GM21367 (cell line): ENCODE measurements at regions not wholly inside any gene's neighbourhood (a gene's known extent, or its start where the extent isn't known, plus 50 kb on each side); places are given as distances from the start of the nearest gene placed in this dataset.
"Not testable (repeated sequence)": the region's sequence is repeated elsewhere in the genome, so short reads cannot be mapped to it uniquely, and the experiment has no call there.

Experiments
- ATAC-seq: cut with Tn5 transposase; IDR thresholded peaks from one replicate; pipeline ENCODE4 v1.9.1; 2021; ENCODE audit not compliant: unreplicated experiment

DNA sequence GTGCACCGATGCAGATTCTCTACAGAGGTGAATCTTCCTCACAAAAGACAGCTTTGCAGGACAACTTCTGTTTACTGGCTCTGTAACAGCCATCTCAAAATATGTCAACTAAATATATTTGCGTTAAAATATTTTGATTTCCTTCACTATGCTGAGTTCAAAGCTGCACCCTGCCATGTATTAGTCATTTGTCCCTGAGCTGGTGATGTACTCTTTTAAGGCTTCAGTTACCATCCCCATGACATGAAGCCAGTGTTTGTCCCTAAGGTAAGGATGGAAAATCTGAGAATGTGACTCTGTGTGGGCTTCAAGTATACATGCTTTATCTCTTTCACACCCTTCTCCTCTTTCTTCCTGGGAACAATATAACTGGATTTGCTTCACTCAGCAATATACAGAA, 70.2 kb upstream of the BTG3 start:
- ATAC-seq = no peak

DNA sequence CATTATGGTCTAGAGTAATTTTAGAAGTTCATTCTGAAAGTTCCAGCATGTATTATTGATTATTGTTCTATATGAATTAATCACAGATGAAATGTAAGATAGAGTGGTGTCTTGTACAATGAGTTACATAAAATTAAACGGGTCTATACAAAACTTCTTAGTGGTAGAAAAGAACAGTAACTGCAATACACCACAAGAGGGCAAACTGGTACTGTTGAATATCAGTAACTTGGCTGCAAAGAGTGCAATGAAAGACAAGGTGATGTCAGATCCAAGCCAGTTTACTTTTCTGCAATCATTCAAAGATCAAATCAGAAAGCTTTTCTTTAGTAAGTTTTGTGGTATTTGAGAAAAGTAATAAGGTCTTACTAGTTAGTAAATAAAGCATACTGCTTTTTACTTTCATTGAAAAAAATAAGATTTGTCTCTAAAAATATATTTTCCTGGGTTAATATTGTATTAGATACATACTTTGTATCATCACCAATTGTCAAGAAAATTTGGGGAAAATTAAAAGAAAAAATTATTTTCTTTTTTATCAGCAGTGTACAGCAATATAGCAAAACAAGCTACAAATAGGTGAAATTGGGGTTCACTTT, 66.4 kb upstream of the BTG3 start:
- ATAC-seq = peak; percentile 94

DNA sequence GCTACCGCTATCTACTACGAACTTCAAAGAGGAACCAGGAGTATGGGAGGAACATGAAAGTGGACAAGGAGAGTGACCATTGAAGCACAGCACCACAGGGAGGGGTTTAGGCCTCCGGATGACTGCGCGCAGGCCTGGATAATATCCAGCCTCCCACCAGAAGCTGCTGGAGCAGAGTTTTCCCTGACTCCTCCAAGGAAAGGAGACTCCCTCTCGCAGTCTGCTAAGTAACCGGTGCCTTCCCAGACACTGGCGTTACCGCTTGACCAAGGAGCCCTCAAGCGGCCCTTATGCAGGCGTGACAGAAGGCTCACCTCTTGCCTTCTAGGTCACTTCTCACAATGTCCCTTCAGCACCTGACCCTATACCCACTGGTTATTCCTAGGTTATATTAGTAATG, 64.2 kb upstream of the BTG3 start:
- ATAC-seq = not testable (repeated sequence)

DNA sequence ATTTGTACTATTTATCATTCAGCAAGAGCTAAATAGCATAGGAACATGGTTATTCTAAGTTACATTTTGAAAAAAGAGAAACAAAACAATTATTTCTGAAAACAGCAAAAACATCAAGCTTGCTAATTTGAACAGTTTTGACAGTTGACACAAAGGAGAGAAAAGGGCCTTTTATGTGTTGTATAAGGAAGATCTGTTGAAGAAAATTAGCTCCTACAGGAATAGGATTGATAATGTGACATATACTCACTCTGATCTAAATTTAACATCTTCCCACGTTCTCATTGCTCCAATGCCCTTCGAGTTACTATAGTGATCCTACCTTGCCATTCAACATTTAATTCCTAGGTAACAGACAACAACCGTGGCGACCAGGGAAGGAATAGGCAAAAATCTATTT, 61.4 kb upstream of the BTG3 start:
- ATAC-seq = no peak

DNA sequence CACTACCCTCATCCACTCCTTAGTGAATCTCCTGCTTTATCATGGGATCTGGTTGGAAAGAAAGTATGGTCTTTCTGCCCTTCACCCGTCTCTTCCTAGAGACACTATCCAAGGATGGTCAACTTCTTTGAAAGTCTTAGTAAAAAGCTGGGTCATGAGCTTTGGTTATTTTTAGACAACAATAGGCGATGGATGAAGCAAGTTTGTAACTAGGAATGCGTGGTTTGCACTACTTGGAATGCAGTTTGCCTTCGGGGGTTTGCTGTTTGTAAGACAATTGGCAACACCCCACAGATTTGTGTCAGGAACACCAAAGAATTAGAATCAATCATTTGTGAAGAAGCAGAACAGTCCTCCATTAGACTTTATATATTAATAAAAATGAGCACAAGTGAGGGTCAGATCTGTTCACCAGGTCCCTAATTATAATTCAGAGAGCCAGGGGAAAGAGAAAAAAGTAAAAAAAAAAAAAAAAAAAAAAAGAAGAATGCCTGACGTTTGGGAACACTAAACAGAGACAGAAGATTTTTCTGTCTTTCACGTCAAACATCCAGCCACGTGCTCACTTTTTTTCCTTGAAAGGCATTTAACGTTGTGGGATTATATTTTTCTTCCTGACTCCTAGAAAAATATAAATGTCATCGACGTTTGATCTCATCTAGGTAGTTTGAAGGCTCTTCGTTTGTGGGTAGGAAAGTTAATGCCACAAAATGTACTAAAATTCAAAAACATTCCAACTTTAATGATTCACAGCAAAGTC, 60.7 kb upstream of the BTG3 start:
- ATAC-seq = no peak

DNA sequence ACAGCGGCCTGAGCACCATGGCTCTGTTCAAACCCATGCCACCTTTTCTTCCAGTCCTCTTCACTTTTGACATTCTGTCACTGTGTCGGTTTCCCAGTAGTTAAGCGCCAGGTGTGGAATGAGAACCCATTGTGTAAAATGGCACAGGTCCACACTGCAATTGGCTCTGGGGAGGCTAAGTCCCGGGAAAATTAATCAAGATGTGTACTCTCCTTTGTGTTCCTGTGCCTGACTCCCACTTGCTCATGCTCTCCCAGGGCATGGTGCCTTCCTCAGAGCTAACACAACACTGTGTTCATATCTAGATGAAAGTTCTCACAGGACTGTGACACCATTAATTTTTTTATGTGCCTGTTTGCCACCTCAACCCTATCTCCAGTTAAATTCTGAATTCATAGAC, 59.0 kb upstream of the BTG3 start:
- ATAC-seq = no peak

DNA sequence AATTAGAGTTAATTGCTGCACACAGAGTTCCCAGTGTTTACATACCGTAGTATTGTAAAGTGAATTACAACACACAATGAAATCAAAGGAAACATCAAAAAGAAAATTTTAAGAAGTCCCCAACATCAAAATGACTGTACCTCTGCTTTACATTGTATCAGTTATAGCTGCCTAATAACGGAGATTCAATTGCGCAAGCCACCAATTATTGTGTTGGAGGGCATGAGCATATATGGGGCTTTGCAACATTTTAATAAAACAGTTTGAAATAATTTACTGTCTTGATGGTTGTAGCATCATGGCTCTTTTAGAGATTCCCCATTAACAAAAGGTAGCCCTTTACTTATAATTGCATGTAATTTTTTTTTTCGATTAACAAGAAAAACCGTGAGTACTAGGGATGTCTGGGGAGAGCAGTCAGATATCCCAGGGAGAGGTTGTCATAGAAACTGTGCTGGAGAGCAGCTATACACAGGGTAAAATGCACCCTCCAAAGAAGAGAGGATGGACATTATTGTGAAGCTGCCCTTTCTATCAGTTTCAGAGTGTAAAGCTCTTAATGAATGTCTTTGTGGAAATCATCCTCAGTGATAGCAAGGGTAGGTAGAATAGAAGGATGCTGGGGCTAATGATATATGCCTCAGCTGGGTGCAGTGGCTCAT, 55.9 kb upstream of the BTG3 start:
- no peak for ATAC-seq

DNA sequence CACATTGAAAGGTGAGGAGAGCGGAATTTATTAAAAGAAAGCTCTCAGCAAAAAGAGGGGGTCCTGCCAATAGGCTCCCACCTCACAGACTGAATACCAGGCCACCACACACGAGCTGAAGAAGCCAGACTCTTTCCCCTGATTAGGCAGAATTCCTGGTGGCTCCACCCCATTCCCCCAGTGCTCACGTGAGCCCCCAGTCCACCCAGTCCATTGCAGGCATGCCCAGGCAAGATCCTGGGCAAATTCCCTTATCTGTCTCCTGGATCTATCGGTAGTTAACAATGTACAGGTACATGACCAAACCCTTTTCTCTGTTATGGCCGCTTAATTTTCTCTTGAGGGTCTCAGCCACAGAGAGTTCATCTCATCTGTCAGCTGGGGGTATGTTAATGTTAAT, 54.6 kb upstream of the BTG3 start:
- ATAC-seq = no peak
